B cell (primary cell): ENCODE measurements at regions not wholly inside any gene's neighbourhood (a gene's known extent, or its start where the extent isn't known, plus 50 kb on each side); places are given as distances from the start of the nearest gene placed in this dataset.

Experiments used
- ATAC-seq: fragments of 200-7000 bp; cut with Tn5 transposase; one replicate; pipeline ENCODE4 v1.10.0; 2021; ENCODE audit warnings: low read depth, mild to moderate bottlenecking, moderate number of reproducible peaks, moderate library complexity
- CTCF ChIA-PET: fragments of 350-600 bp; sonication (Branson Sonifier 250); formaldehyde crosslinking; loops from one replicate; lab custom pipeline; 2021; ENCODE audit warnings: antibody characterized with exemption, inconsistent platforms; lab: Charles Lee
- POLR2A ChIA-PET: fragments of 350-600 bp; sonication (Branson Sonifier 250); formaldehyde crosslinking; loops from one replicate; lab custom pipeline; 2021; ENCODE audit warnings: antibody characterized with exemption; lab: Charles Lee
- DNase-seq: peaks from one replicate; pipeline ENCODE4 v3.0.0; 2013
- H2AFZ ChIP-seq: 2 replicates; pipeline ENCODE4 v1.6.1; 2012; ENCODE audit warnings: mild to moderate bottlenecking, low read depth, low read length; ENCODE audit not compliant: insufficient read depth, poor library complexity, severe bottlenecking
- H3K27ac ChIP-seq, 2 donors: 1 replicate in 1 of 2; 2 replicates in 1 of 2; pipeline ENCODE4 v1.5.1; 2012 to 2013; ENCODE audit warnings: low read length in 2 of 2, mild to moderate bottlenecking in 2 of 2, moderate library complexity in 1 of 2
- H3K27me3 ChIP-seq, 4 experiments: fragments of 200-600 bp in 1 of 4; sonication (generic) in 1 of 4; replicated peaks in 1 of 4; 1 replicate in 2 of 4; 2 replicates in 2 of 4; pipeline versions ENCODE4 v1.6.1 to v1.7.0; 2013 to 2016; ENCODE audit warnings: low read length in 3 of 4, mild to moderate bottlenecking in 2 of 4, mixed read lengths in 1 of 4, moderate library complexity in 1 of 4; ENCODE audit not compliant: insufficient read depth in 4 of 4, control insufficient read depth in 3 of 4; ENCODE audit errors: control extremely low read depth in 1 of 4
- H3K36me3 ChIP-seq, 2 experiments: replicated peaks in 1 of 2; 1 replicate in 1 of 2; 2 replicates in 1 of 2; pipeline versions ENCODE4 v1.6.1 to v1.7.1; 2013; ENCODE audit warnings: low read length in 1 of 2; ENCODE audit not compliant: insufficient read depth in 2 of 2, control insufficient read depth in 1 of 2; ENCODE audit errors: control extremely low read depth in 1 of 2, extremely low read depth in 1 of 2
- H3K4me1 ChIP-seq, 2 donors: fragments of 200-600 bp in 1 of 2; sonication (generic) in 1 of 2; 1 replicate in 1 of 2; 2 replicates in 1 of 2; pipeline versions ENCODE4 v1.5.1 to v1.6.1; 2013 to 2017; ENCODE audit warnings: low read length in 2 of 2; ENCODE audit not compliant: control insufficient read depth in 2 of 2, insufficient read depth in 2 of 2
- H3K4me2 ChIP-seq: replicated peaks from 2 replicates; pipeline ENCODE3; 2012; ENCODE audit warnings: mild to moderate bottlenecking, low read depth, low read length; ENCODE audit not compliant: poor library complexity, severe bottlenecking
- H3K4me3 ChIP-seq, 5 experiments: fragments of 200-600 bp in 1 of 5; sonication (generic) in 1 of 5; 1 replicate in 3 of 5; 2 replicates in 2 of 5; pipeline versions ENCODE4 v1.5.1 to v1.7.0; 2011 to 2016; ENCODE audit warnings: low read length in 4 of 5, mild to moderate bottlenecking in 4 of 5, low read depth in 2 of 5, control low read depth in 1 of 5, moderate library complexity in 1 of 5; ENCODE audit not compliant: insufficient read depth in 1 of 5; ENCODE audit errors: control extremely low read depth in 1 of 5, extremely low read depth in 1 of 5
- H3K79me2 ChIP-seq: fragments of 200-600 bp; sonication (generic); one replicate; pipeline ENCODE4 v1.6.0; 2016; ENCODE audit warnings: low read length; ENCODE audit not compliant: control insufficient read depth, insufficient read depth
- H3K9ac ChIP-seq: fragments of 200-600 bp; sonication (generic); 2 replicates; pipeline ENCODE4 v1.6.1; 2017; ENCODE audit warnings: mild to moderate bottlenecking, low read length, moderate library complexity
- H3K9me3 ChIP-seq, 3 donors: one replicate each; pipeline versions ENCODE4 v1.6.1 to v1.7.1; 2013; ENCODE audit warnings: low read length in 2 of 3; ENCODE audit not compliant: control insufficient read depth in 2 of 3, insufficient read depth in 1 of 3; ENCODE audit errors: control extremely low read depth in 1 of 3
- H4K20me1 ChIP-seq: 2 replicates; pipeline ENCODE4 v1.6.0; 2012; ENCODE audit warnings: mild to moderate bottlenecking, low read length; ENCODE audit not compliant: insufficient read depth, control insufficient read depth, poor library complexity, severe bottlenecking
- H3K27ac Mint-ChIP-seq: one replicate; pipeline ENCODE4 v1.8.0; 2021; ENCODE audit warnings: mixed read lengths
- H3K27me3 Mint-ChIP-seq: one replicate; pipeline ENCODE4 v1.8.0; 2021; ENCODE audit warnings: mixed read lengths
- H3K4me1 Mint-ChIP-seq: one replicate; pipeline ENCODE4 v1.8.0; 2021; ENCODE audit warnings: mixed read lengths
- H3K4me3 Mint-ChIP-seq: one replicate; pipeline ENCODE4 v1.8.0; 2021; ENCODE audit warnings: mixed read lengths
- H3K9me3 Mint-ChIP-seq: one replicate; pipeline ENCODE4 v1.8.0; 2022; ENCODE audit warnings: mixed read lengths; ENCODE audit not compliant: insufficient read depth
- EZH2 ChIP-seq: IDR thresholded peaks from 2 replicates; pipeline ENCODE4 v1.6.1; 2012; ENCODE audit warnings: borderline replicate concordance, low read depth, mild to moderate bottlenecking, moderate library complexity, low read length; ENCODE audit not compliant: insufficient read depth, poor library complexity, severe bottlenecking
- WGBS: methylation state at CpG from one replicate; pipeline ENCODE4 v1.1.5; 2013; ENCODE audit warnings: missing lambda C conversion rate; ENCODE audit not compliant: insufficient coverage; 5-methylcytosine and 5-hydroxymethylcytosine counted together
- intact Hi-C: fragments of 100-400 bp; cut with micrococcal nuclease; formaldehyde crosslinking; loops from one replicate; pipeline ENCODE4 v1.10.0; 2022
- TF ChIP-seq, protein P1 (sequence below): fragments of 200-600 bp; IDR thresholded peaks from one replicate; pipeline ENCODE4 v1.8.0; 2022; ENCODE audit warnings: antibody characterized with exemption, mild to moderate bottlenecking

DNA sequence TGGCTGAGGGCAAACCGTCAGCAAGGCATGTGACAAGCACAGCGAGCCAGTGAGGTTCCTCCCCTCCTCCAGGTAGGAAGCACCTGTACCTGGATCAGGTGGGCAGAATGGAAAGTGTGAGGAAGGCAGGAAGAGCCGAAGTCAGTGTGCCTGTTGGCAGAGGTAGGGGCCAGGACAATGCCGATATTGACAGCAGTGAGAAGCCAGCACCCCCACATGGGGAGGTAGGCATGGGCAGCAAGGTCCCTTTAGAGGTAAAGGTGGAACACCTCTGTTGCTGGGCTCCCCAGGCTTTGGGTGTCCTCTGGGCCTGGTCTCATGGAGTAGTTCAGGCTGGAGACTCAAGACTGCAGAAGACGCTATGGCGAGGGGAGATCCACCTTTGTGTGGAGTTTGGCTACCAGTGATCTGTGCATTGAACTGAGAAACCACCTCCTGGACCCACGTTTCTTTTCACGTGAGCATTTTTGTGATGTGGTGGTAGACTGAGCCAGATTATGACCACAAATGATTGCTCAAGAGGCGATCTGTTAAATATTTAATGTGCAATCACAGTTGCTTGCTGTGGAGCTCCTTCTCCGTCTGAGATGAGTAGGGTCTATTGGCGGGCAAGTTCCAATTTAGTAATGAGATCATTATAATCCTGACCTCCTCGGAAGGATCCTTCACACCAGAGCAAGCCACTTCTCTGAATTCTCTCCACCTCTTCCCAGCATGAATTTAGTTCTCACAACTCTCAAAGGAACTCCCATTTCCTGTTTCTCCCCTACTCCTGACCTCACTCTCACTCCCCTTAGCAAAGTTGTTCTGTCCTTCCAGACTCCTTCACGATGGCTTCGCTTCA lies 174.8 kb downstream of the CDH26 start:
- Histone ChIP-seq H3K4me3 (no peak overlapping the region), H3K36me3 (no peaks in the 10 kb centered on the region), H2AFZ (no peak overlapping the region), H3K9me3 (no peaks in the 10 kb centered on the region), H3K4me1 (no peaks in the 10 kb centered on the region), H3K27ac (no peak overlapping the region), H4K20me1 (no peaks in the 10 kb centered on the region), H3K9ac (no peak overlapping the region), H3K79me2 (no peaks in the 10 kb centered on the region), H3K27me3 (no peaks in the 10 kb centered on the region), H3K4me2 (no peak overlapping the region)
- Mint-ChIP-seq H3K27me3 (peaks cover 5% of the 10 kb centered on the region), H3K4me3 (no peak overlapping the region), H3K4me1 (no peaks in the 10 kb centered on the region), H3K27ac (no peak overlapping the region), H3K9me3 (no peaks in the 10 kb centered on the region)
- no peak for ATAC-seq
- no peak for DNase-seq
- 88% methylated on average over 9 of the region's 14 CpGs for WGBS
- ChIA-PET CTCF (no interaction called here), POLR2A (no interaction called here)
- no peak for TF ChIP-seq EZH2
- TF ChIP-seq, protein P1, sequence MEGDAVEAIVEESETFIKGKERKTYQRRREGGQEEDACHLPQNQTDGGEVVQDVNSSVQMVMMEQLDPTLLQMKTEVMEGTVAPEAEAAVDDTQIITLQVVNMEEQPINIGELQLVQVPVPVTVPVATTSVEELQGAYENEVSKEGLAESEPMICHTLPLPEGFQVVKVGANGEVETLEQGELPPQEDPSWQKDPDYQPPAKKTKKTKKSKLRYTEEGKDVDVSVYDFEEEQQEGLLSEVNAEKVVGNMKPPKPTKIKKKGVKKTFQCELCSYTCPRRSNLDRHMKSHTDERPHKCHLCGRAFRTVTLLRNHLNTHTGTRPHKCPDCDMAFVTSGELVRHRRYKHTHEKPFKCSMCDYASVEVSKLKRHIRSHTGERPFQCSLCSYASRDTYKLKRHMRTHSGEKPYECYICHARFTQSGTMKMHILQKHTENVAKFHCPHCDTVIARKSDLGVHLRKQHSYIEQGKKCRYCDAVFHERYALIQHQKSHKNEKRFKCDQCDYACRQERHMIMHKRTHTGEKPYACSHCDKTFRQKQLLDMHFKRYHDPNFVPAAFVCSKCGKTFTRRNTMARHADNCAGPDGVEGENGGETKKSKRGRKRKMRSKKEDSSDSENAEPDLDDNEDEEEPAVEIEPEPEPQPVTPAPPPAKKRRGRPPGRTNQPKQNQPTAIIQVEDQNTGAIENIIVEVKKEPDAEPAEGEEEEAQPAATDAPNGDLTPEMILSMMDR: no peak
- intact Hi-C loops: no loop called here

DNA sequence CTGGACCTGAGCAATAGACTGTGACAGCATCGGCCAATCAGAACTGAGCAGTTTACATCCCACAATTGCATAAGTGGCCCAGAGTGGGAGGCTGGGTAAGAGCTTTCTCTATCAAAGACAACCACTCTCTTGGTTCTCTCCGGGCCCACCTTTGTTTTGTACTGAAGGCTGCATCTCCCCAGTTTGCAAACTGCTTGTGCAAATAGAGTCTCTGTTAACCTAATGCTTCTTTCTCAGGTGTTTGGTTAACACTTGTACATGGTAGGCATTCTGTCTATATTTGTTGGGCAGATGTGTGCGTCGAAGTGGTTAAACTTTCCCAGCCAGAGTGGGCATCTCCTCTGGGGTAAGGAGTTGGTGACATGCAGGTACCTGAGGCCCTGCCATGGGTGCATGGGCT lies 177.1 kb downstream of the CDH26 start:
- Histone ChIP-seq H3K4me1 (no peaks in the 10 kb centered on the region), H3K9me3 (peaks cover 0 to 7% (median 0%) of the 10 kb centered on the region in 3 donors), H3K27ac (no peak overlapping the region), H3K4me2 (no peak overlapping the region), H3K36me3 (no peaks in the 10 kb centered on the region), H2AFZ (no peak overlapping the region), H3K9ac (no peak overlapping the region), H3K4me3 (no peak overlapping the region), H3K79me2 (no peaks in the 10 kb centered on the region), H4K20me1 (no peaks in the 10 kb centered on the region), H3K27me3 (peaks cover 0 to 3% (median 0%) of the 10 kb centered on the region in 4 experiments)
- ChIA-PET POLR2A (no interaction called here), CTCF (no interaction called here)
- Mint-ChIP-seq H3K27me3 (peaks cover 2% of the 10 kb centered on the region), H3K4me3 (no peak overlapping the region), H3K27ac (no peak overlapping the region), H3K9me3 (no peaks in the 10 kb centered on the region), H3K4me1 (no peaks in the 10 kb centered on the region)
- no peak for DNase-seq
- ATAC-seq: no peak
- no peak for TF ChIP-seq EZH2
- TF ChIP-seq, protein P1: no peak
- intact Hi-C loops: no loop called here
- 100% methylated on average over 3 of the region's 4 CpGs for WGBS
